ENCODE measurements at regions not wholly inside any gene's neighbourhood (a gene's known extent, or its start where the extent isn't known, plus 50 kb on each side); places are given as distances from the start of the nearest gene placed in this dataset.

DNA sequence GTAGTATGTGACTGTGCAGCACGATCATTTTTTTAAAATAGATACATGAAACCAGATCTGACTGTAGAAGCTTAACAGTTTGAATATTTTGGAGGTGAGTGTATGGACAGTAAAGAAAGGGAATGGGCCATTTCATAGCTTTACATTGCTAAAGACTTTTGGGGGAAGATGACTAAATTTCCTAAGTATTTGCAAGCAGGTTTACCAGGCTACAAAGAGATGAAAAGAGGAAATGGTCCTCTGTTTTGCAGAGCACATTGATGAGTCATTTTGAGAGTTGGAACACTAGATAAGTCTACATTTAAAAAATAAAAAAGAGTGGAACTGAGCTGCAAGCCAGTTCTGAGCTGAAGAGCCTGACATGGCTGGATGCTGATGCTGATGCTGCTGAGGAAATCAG, 115.7 kb upstream of the LRATD1 start:
- Histone ChIP-seq H4K20me1 (replicated peaks in 1 of 2; ENCODE audit: control insufficient read depth in 1 of 2, insufficient read depth in 2 of 2, low read length in 2 of 2) (no peaks in the 10 kb centered on the region), H2AK5ac (ENCODE audit: low read depth, low read length) (no peak overlapping the region), H3K4me2 (ENCODE audit: insufficient read depth in 1 of 2, low read depth in 2 of 2, low read length in 2 of 2) (no peak overlapping the region), H3K23ac (ENCODE audit: insufficient read length) (no peak overlapping the region), H4K91ac (replicated peaks; ENCODE audit: insufficient read length, low read length) (no peak overlapping the region), H2BK12ac (ENCODE audit: low read depth, low read length) (no peak overlapping the region), H3K9ac (replicated peaks in 1 of 4; ENCODE audit: extremely low read depth in 1 of 4, low read depth in 3 of 4, low read length in 3 of 4) (no peak overlapping the region), H3K27ac (ENCODE audit: low read depth, low read length) (no peak overlapping the region), H3K18ac (ENCODE audit: extremely low read depth, low read length) (no peak overlapping the region), H3K36me3 (ENCODE audit: control insufficient read depth in 2 of 4, insufficient read depth in 4 of 4, low read length in 3 of 4) (no peaks in the 10 kb centered on the region), H3K23me2 (ENCODE audit: low read depth, low read length) (no peaks in the 10 kb centered on the region), H3K14ac (ENCODE audit: insufficient read length) (no peak overlapping the region), H3K4me1 (replicated peaks in 1 of 4; ENCODE audit: control insufficient read depth in 3 of 4, insufficient read depth in 4 of 4, low read length in 3 of 4) (peaks cover 0 to 4% (median 0%) of the 10 kb centered on the region in 4 experiments; a peak in 2 of 7 replicates), H2BK20ac (ENCODE audit: low read length) (no peak overlapping the region), H2BK120ac (replicated peaks; ENCODE audit: low read depth, low read length) (no peak overlapping the region), H4K5ac (ENCODE audit: insufficient read length, low read depth, low read length) (no peak overlapping the region), H3K9me3 (ENCODE audit: insufficient read depth in 2 of 2, low read depth in 1 of 2, low read length in 1 of 2) (no peaks in the 10 kb centered on the region), H3K4ac (replicated peaks; ENCODE audit: insufficient read length, low read depth, low read length) (no peak overlapping the region), H3K4me3 (ENCODE audit: extremely low read depth in 1 of 4, insufficient read depth in 2 of 4, low read depth in 3 of 4, low read length in 4 of 4) (no peak overlapping the region), H3K56ac (replicated peaks; ENCODE audit: insufficient read length, low read depth, low read length) (no peak overlapping the region), H2AFZ (ENCODE audit: low read length) (no peak overlapping the region), H3K79me2 (ENCODE audit: control insufficient read depth in 1 of 2, insufficient read depth in 2 of 2, low read length in 2 of 2) (no peaks in the 10 kb centered on the region), H2BK5ac (ENCODE audit: low read depth, low read length) (no peak overlapping the region), H3K27me3 (replicated peaks in 1 of 4; ENCODE audit: control insufficient read depth in 3 of 4, extremely low read depth in 1 of 4, insufficient read depth in 3 of 4, low read length in 3 of 4) (no peaks in the 10 kb centered on the region), H2BK15ac (ENCODE audit: low read length) (no peak overlapping the region), H4K8ac (ENCODE audit: extremely low read depth, insufficient read depth, low read length) (no peak overlapping the region), H3K79me1 (ENCODE audit: low read depth, low read length) (no peaks in the 10 kb centered on the region)
- POLR2A ChIA-PET (ENCODE audit: partially characterized antibody), result no interaction called here
- WGBS, 2 experiments (ENCODE audit: extremely low coverage in 1 of 2, insufficient coverage in 1 of 2, insufficient read length in 1 of 2, insufficient replicate concordance in 2 of 2, low coverage in 1 of 2, low lambda C conversion rate in 2 of 2, missing lambda C conversion rate in 1 of 2), result 77% methylated on average over 1 of the region's 1 CpG; no CpG with 5 or more reads in 1 of the 2 experiments
- DNase-seq (ENCODE audit: low read depth in 1 of 2, low spot score in 2 of 2) (no peak), FAIRE-seq (no peak)
- CTCF ChIA-PET (ENCODE audit: partially characterized antibody), result interaction anchor here (0.6 kb wide), 1 partner anchor 10 kb away, joined by 5 read pairs; no protein-coding TSS in a partner anchor
- no peak for TF ChIP-seq KDM1A (IDR thresholded peaks at IDR 0.05; ENCODE audit: borderline replicate concordance, low read length)
- no peak for TF ChIP-seq TCF12 (IDR thresholded peaks at IDR 0.05; ENCODE audit: low read depth, low read length)
- TF ChIP-seq JUND (IDR thresholded peaks at IDR 0.05; ENCODE audit: low read length), result no peak
- TF ChIP-seq EZH2 (IDR thresholded peaks at IDR 0.05; ENCODE audit: low read depth, low read length, severe bottlenecking), result no peak
- TF ChIP-seq NRF1 (IDR thresholded peaks at IDR 0.05; ENCODE audit: low read depth, low read length), result no peak
- no peak for TF ChIP-seq GTF2F1 (IDR thresholded peaks at IDR 0.05; ENCODE audit: borderline replicate concordance, low read depth, low read length)
- TF ChIP-seq CHD2 (IDR thresholded peaks at IDR 0.05; ENCODE audit: low read length), result no peak
- no peak for TF ChIP-seq HDAC2 (IDR thresholded peaks at IDR 0.05; ENCODE audit: borderline replicate concordance in 1 of 2, low read depth in 2 of 2, low read length in 2 of 2)
- TF ChIP-seq TEAD4 (IDR thresholded peaks at IDR 0.05; ENCODE audit: low read depth, low read length), result no peak
- TF ChIP-seq POU5F1 (IDR thresholded peaks at IDR 0.05; ENCODE audit: low read depth, low read length), result no peak
- TF ChIP-seq SIN3A (conservative IDR thresholded peaks at IDR 0.05 in 1 of 2, IDR thresholded peaks at IDR 0.05 in 1 of 2; ENCODE audit: low read depth in 1 of 2, low read length in 2 of 2), result no peak
- no peak for TF ChIP-seq KDM5A (IDR thresholded peaks at IDR 0.05; ENCODE audit: low read length)
- no peak for TF ChIP-seq SP1 (IDR thresholded peaks at IDR 0.05; ENCODE audit: low read depth, low read length)
- TF ChIP-seq, protein P1, sequence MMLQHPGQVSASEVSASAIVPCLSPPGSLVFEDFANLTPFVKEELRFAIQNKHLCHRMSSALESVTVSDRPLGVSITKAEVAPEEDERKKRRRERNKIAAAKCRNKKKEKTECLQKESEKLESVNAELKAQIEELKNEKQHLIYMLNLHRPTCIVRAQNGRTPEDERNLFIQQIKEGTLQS (IDR thresholded peaks at IDR 0.05; ENCODE audit: insufficient read depth, low read depth, low read length), result no peak
- no peak for TF ChIP-seq TBP (IDR thresholded peaks at IDR 0.05; ENCODE audit: low read depth, low read length)

All from H1 (cell line).